Esophagus muscularis mucosa (tissue), 4 donors: ENCODE measurements at regions not wholly inside any gene's neighbourhood (a gene's known extent, or its start where the extent isn't known, plus 50 kb on each side); places are given as distances from the start of the nearest gene placed in this dataset.

Source experiments
- EP300 ChIP-seq: sonication (generic); formaldehyde crosslinking; IDR thresholded peaks from one replicate; pipeline ENCODE4 v1.6.1; 2017; ENCODE audit warnings: antibody characterized with exemption
- POLR2A ChIP-seq: fragments of 450-650 bp; IDR thresholded peaks from one replicate; pipeline ENCODE4 v1.6.1; 2017; ENCODE audit warnings: antibody characterized with exemption, moderate library complexity, mild to moderate bottlenecking, low read depth
- POLR2AphosphoS5 ChIP-seq, 2 donors: sonication (generic); formaldehyde crosslinking; IDR thresholded peaks; one replicate each; pipeline ENCODE4 v1.6.1; 2017; ENCODE audit warnings: antibody characterized with exemption in 2 of 2
- TF ChIP-seq, protein P1 (sequence below), 3 experiments: fragments of 200-600 bp in 2 of 3; fragments of 450-650 bp in 1 of 3; sonication (generic) in 2 of 3; IDR thresholded peaks; one replicate each; pipeline ENCODE4 v1.5.1; 2017 to 2019; ENCODE audit warnings: antibody characterized with exemption in 3 of 3, mild to moderate bottlenecking in 2 of 3, moderate library complexity in 1 of 3

GRCh38 chr16:63228259-63228658 is 1192.0 kb upstream of the CDH8 start:
- TF ChIP-seq, protein P1, sequence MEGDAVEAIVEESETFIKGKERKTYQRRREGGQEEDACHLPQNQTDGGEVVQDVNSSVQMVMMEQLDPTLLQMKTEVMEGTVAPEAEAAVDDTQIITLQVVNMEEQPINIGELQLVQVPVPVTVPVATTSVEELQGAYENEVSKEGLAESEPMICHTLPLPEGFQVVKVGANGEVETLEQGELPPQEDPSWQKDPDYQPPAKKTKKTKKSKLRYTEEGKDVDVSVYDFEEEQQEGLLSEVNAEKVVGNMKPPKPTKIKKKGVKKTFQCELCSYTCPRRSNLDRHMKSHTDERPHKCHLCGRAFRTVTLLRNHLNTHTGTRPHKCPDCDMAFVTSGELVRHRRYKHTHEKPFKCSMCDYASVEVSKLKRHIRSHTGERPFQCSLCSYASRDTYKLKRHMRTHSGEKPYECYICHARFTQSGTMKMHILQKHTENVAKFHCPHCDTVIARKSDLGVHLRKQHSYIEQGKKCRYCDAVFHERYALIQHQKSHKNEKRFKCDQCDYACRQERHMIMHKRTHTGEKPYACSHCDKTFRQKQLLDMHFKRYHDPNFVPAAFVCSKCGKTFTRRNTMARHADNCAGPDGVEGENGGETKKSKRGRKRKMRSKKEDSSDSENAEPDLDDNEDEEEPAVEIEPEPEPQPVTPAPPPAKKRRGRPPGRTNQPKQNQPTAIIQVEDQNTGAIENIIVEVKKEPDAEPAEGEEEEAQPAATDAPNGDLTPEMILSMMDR (IDR thresholded peaks at IDR 0.05), result no peak
- TF ChIP-seq POLR2A (no peak), EP300 (no peak), POLR2AphosphoS5 (IDR thresholded peaks at IDR 0.05) (no peak)
